H1 (cell line): ENCODE measurements at regions not wholly inside any gene's neighbourhood (a gene's known extent, or its start where the extent isn't known, plus 50 kb on each side); places are given as distances from the start of the nearest gene placed in this dataset.

Source experiments
- BACH1 ChIP-seq: IDR thresholded peaks from 2 replicates; pipeline ENCODE4 v1.6.1; 2012; ENCODE audit warnings: low read length, improper control_type of control experiment
- CBX5 ChIP-seq: fragments of 300-800, 300-1000 bp; sonication (generic); IDR thresholded peaks from 2 replicates; pipeline ENCODE4 v1.7.1; 2016; ENCODE audit warnings: antibody characterized with exemption, low read length, low read depth
- CHD1 ChIP-seq: IDR thresholded peaks from 2 replicates; pipeline ENCODE4 v1.6.1; 2012; ENCODE audit warnings: low read depth, low read length, improper control_type of control experiment
- CHD7 ChIP-seq: fragments of 300-600 bp; sonication (generic); IDR thresholded peaks from 2 replicates; pipeline ENCODE4 v1.7.1; 2012; ENCODE audit warnings: low read length, moderate library complexity, mild to moderate bottlenecking, inconsistent platforms; ENCODE audit not compliant: insufficient replicate concordance
- CREB1 ChIP-seq: IDR thresholded peaks from 2 replicates; pipeline ENCODE4 v1.6.1; 2012; ENCODE audit warnings: inconsistent platforms
- FOSL1 ChIP-seq: IDR thresholded peaks from 2 replicates; pipeline ENCODE4 v1.6.1; 2011; ENCODE audit warnings: mild to moderate bottlenecking, low read depth, low read length, moderate library complexity; ENCODE audit not compliant: insufficient read depth
- JUN ChIP-seq: IDR thresholded peaks from 2 replicates; pipeline ENCODE4 v1.6.1; 2011; ENCODE audit warnings: low read depth, mild to moderate bottlenecking, improper control_type of control experiment, low read length
- KDM1A ChIP-seq: fragments of 200-600, 300-600 bp; sonication (generic); IDR thresholded peaks from 2 replicates; pipeline ENCODE4 v1.7.1; 2016; ENCODE audit warnings: mild to moderate bottlenecking, low read length, borderline replicate concordance
- NANOG ChIP-seq: IDR thresholded peaks from 2 replicates; pipeline ENCODE4 v1.6.1; 2011; ENCODE audit warnings: low read length, low read depth, mild to moderate bottlenecking, inconsistent platforms; ENCODE audit not compliant: insufficient read depth, poor library complexity, severe bottlenecking
- SUZ12 ChIP-seq: fragments of 200-600 bp; sonication (generic); IDR thresholded peaks from 2 replicates; pipeline ENCODE4 v1.6.1; 2012; ENCODE audit warnings: mild to moderate bottlenecking, inconsistent platforms, low read length, moderate library complexity, mixed read lengths
- TEAD4 ChIP-seq: IDR thresholded peaks from 2 replicates; pipeline ENCODE4 v1.6.1; 2012; ENCODE audit warnings: low read depth, low read length, inconsistent platforms, mixed read lengths

GRCh38 chr9:135409286-135410200 lies 70.0 kb upstream of the PPP1R26 start (continued):
- no peak for TF ChIP-seq CHD7
- TF ChIP-seq CHD1 = no peak
- TF ChIP-seq TEAD4 = no peak
- no peak for TF ChIP-seq JUN
- no peak for TF ChIP-seq FOSL1
- TF ChIP-seq CREB1 = no peak
- no peak for TF ChIP-seq NANOG
- no peak for TF ChIP-seq KDM1A
- TF ChIP-seq CBX5 = no peak
- TF ChIP-seq BACH1 = no peak
- TF ChIP-seq SUZ12 = no peak
